Loucy (cell line): ENCODE measurements at regions not wholly inside any gene's neighbourhood (a gene's known extent, or its start where the extent isn't known, plus 50 kb on each side); places are given as distances from the start of the nearest gene placed in this dataset.

Experiments
- H2AFZ ChIP-seq: fragments of 200-600 bp; sonication (generic); 2 replicates; pipeline ENCODE4 v1.6.0; 2016; ENCODE audit warnings: antibody characterized with exemption, mild to moderate bottlenecking, low read length, moderate library complexity
- H3F3A ChIP-seq: fragments of 200-600 bp; 2 replicates; pipeline ENCODE4 v1.6.0; 2016; ENCODE audit warnings: antibody characterized with exemption, low read depth, mild to moderate bottlenecking
- H3K27me3 ChIP-seq: fragments of 200-600 bp; sonication (generic); 2 replicates; pipeline ENCODE4 v1.6.1; 2014; ENCODE audit warnings: low read length, mild to moderate bottlenecking; ENCODE audit not compliant: insufficient read depth, poor library complexity, severe bottlenecking
- H3K36me3 ChIP-seq: fragments of 200-600 bp; sonication (generic); 2 replicates; pipeline ENCODE4 v1.6.1; 2016; ENCODE audit warnings: low read length; ENCODE audit not compliant: insufficient read depth
- H3K4me1 ChIP-seq: fragments of 200-600 bp; sonication (generic); 2 replicates; pipeline ENCODE4 v1.5.1; 2014; ENCODE audit warnings: low read length, mild to moderate bottlenecking; ENCODE audit not compliant: insufficient read depth, poor library complexity, severe bottlenecking
- H3K4me2 ChIP-seq: fragments of 200-600 bp; sonication (generic); 2 replicates; pipeline ENCODE4 v1.6.0; 2014; ENCODE audit warnings: antibody characterized with exemption, low read length, low read depth, mild to moderate bottlenecking; ENCODE audit not compliant: poor library complexity, severe bottlenecking
- H3K4me3 ChIP-seq: fragments of 200-600 bp; sonication (generic); 2 replicates; pipeline ENCODE4 v1.5.1; 2014; ENCODE audit warnings: low read length, mild to moderate bottlenecking, mixed read lengths; ENCODE audit not compliant: poor library complexity, severe bottlenecking
- H3K79me2 ChIP-seq: fragments of 200-600 bp; sonication (generic); 2 replicates; pipeline ENCODE4 v1.6.1; 2014; ENCODE audit warnings: low read length; ENCODE audit not compliant: insufficient read depth
- H3K9ac ChIP-seq: fragments of 200-600 bp; sonication (generic); 2 replicates; pipeline ENCODE4 v1.6.0; 2014; ENCODE audit warnings: mild to moderate bottlenecking, low read depth, low read length, moderate library complexity; ENCODE audit not compliant: poor library complexity, severe bottlenecking
- H3K9me2 ChIP-seq: fragments of 200-600 bp; sonication (generic); replicated peaks from 2 replicates; pipeline ENCODE4 v1.6.1; 2016; ENCODE audit warnings: low read depth, low read length, mixed read lengths
- H3K9me3 ChIP-seq: fragments of 200-600 bp; sonication (generic); 2 replicates; pipeline ENCODE4 v1.6.1; 2014; ENCODE audit warnings: mild to moderate bottlenecking, antibody characterized with exemption, low read length, low read depth; ENCODE audit not compliant: insufficient read depth
- H4K20me1 ChIP-seq: fragments of 200-600 bp; sonication (generic); 2 replicates; pipeline ENCODE4 v1.6.0; 2014; ENCODE audit warnings: antibody characterized with exemption, low read length, mild to moderate bottlenecking; ENCODE audit not compliant: insufficient read depth, poor library complexity, severe bottlenecking
- CTCF ChIP-seq: fragments of 200-600 bp; sonication (generic); conservative IDR thresholded peaks from 2 replicates; pipeline ENCODE4 v1.5.1; 2014; ENCODE audit warnings: mild to moderate bottlenecking, antibody characterized with exemption, low read length
- EZH2phosphoT487 ChIP-seq: fragments of 200-600 bp; IDR thresholded peaks from 2 replicates; pipeline ENCODE4 v1.6.1; 2018; ENCODE audit warnings: antibody characterized with exemption, mild to moderate bottlenecking, moderate library complexity, borderline replicate concordance

GRCh38 chr9:105052346-105052745 lies 124.4 kb upstream of the ABCA1 start:
- no peak overlapping the region for H3K4me3 ChIP-seq
- no peaks in the 10 kb centered on the region for H3F3A ChIP-seq
- no peaks in the 10 kb centered on the region for H3K9me3 ChIP-seq
- H3K79me2 ChIP-seq: no peaks in the 10 kb centered on the region
- TF ChIP-seq EZH2phosphoT487 (no peak), CTCF (no peak)
- no peak overlapping the region for H2AFZ ChIP-seq
- H3K9me2 ChIP-seq: no peaks in the 10 kb centered on the region
- no peak overlapping the region for H3K4me2 ChIP-seq
- no peaks in the 10 kb centered on the region for H3K36me3 ChIP-seq
- no peaks in the 10 kb centered on the region for H4K20me1 ChIP-seq
- no peaks in the 10 kb centered on the region for H3K27me3 ChIP-seq
- H3K9ac ChIP-seq: no peak overlapping the region
- H3K4me1 ChIP-seq: peaks cover 3% of the 10 kb centered on the region

GRCh38 chr9:105053209-105053652 lies 125.3 kb upstream of the ABCA1 start:
- Histone ChIP-seq H4K20me1 (no peaks in the 10 kb centered on the region), H3K27me3 (no peaks in the 10 kb centered on the region), H3F3A (no peaks in the 10 kb centered on the region), H3K9ac (no peak overlapping the region), H3K4me2 (no peak overlapping the region), H3K36me3 (no peaks in the 10 kb centered on the region), H3K9me3 (no peaks in the 10 kb centered on the region), H3K79me2 (no peaks in the 10 kb centered on the region), H3K4me1 (peaks cover 3% of the 10 kb centered on the region), H3K9me2 (no peaks in the 10 kb centered on the region), H2AFZ (no peak overlapping the region), H3K4me3 (no peak overlapping the region)
- TF ChIP-seq CTCF (no peak), EZH2phosphoT487 (no peak)

GRCh38 chr9:105054491-105054890 lies 126.5 kb upstream of the ABCA1 start:
- no peaks in the 10 kb centered on the region for H3K9me3 ChIP-seq

More at GRCh38 chr9:105054491-105054890, 126.5 kb upstream of the ABCA1 start:
- Histone ChIP-seq H3F3A (no peaks in the 10 kb centered on the region), H3K4me3 (no peak overlapping the region), H4K20me1 (no peaks in the 10 kb centered on the region), H3K4me1 (peaks cover 3% of the 10 kb centered on the region), H3K4me2 (no peak overlapping the region), H3K9me2 (no peaks in the 10 kb centered on the region), H3K27me3 (no peaks in the 10 kb centered on the region), H3K9ac (no peak overlapping the region), H2AFZ (no peak overlapping the region), H3K79me2 (no peaks in the 10 kb centered on the region), H3K36me3 (no peaks in the 10 kb centered on the region)
- TF ChIP-seq CTCF: no peak
- no peak for TF ChIP-seq EZH2phosphoT487
